ENCODE measurements at regions not wholly inside any gene's neighbourhood (a gene's known extent, or its start where the extent isn't known, plus 50 kb on each side); places are given as distances from the start of the nearest gene placed in this dataset.

DNA sequence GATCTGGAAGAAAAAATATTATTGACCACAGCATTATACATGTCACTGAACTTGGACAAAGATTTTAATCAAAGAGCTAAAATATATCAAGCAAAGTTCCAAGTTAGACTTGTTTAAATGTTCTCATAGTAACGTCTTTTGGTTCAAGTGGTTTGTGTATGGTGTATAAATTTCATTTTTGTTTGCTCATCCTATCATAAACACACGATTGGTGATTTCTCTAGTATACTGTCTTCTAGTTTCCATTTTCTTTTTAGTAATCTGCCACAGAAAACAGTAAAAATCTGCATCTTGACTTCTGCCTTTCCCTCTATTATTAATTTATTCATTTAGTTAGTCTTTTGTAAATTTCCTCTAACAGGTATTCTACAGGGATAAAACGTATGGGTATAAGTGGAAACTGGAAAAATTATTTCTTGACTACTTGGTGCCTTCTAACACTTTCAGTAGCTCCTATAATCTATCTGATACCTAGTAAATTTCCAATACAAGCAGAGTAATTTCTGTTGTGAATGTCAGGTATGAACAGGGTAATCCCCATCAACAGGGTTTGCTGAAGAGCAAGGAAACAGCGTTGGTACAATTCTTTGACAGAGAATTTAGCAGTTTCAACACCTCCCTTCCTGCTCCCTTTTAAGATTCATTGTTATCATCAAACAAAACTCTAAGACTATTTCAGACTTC is 268.0 kb downstream of the PTPRC start:
- no peak for TF ChIP-seq CTCF (IDR thresholded peaks at IDR 0.05)
- TF ChIP-seq POLR2AphosphoS5 (IDR thresholded peaks at IDR 0.05; ENCODE audit: low read depth, low read length) = no peak
- TF ChIP-seq REST (IDR thresholded peaks at IDR 0.05; ENCODE audit: insufficient read depth in 1 of 2, low read depth in 2 of 2, low read length in 1 of 2) = no peak
